WTC11 (cell line): ENCODE measurements at regions not wholly inside any gene's neighbourhood (a gene's known extent, or its start where the extent isn't known, plus 50 kb on each side); places are given as distances from the start of the nearest gene placed in this dataset.

Experiments used
- CREM ChIP-seq: sonication (generic); formaldehyde crosslinking; IDR thresholded peaks from 2 replicates; pipeline ENCODE4 v1.8.1; 2022; ENCODE audit warnings: mild to moderate bottlenecking, missing genetic modification reagents, moderate library complexity
- ELF4 ChIP-seq: sonication (generic); formaldehyde crosslinking; IDR thresholded peaks from 2 replicates; pipeline ENCODE4 v1.8.1; 2022; ENCODE audit warnings: low read depth, mild to moderate bottlenecking, moderate library complexity, missing genetic modification reagents
- JUN ChIP-seq: sonication (generic); formaldehyde crosslinking; IDR thresholded peaks from 2 replicates; pipeline ENCODE4 v1.8.0; 2023; ENCODE audit warnings: mild to moderate bottlenecking, missing genetic modification reagents
- KAT7 ChIP-seq: sonication (generic); formaldehyde crosslinking; IDR thresholded peaks from 2 replicates; pipeline ENCODE4 v1.8.1; 2023; ENCODE audit warnings: missing genetic modification reagents, mild to moderate bottlenecking, borderline replicate concordance
- RELA ChIP-seq: sonication (generic); formaldehyde crosslinking; IDR thresholded peaks from 2 replicates; pipeline ENCODE4 v1.8.1; 2022; ENCODE audit warnings: missing genetic modification reagents, mild to moderate bottlenecking, borderline replicate concordance
- SP1 ChIP-seq: sonication (generic); formaldehyde crosslinking; conservative IDR thresholded peaks from 2 replicates; pipeline ENCODE4 v1.8.1; 2022; ENCODE audit warnings: missing genetic modification reagents
- TP53 ChIP-seq: sonication (generic); formaldehyde crosslinking; IDR thresholded peaks from 2 replicates; pipeline ENCODE4 v1.8.1; 2023; ENCODE audit warnings: mild to moderate bottlenecking, missing genetic modification reagents
- TF ChIP-seq, protein P1 (sequence below): sonication (generic); formaldehyde crosslinking; IDR thresholded peaks from 2 replicates; pipeline ENCODE4 v1.8.1; 2023; ENCODE audit warnings: mild to moderate bottlenecking, missing genetic modification reagents, borderline replicate concordance
- TF ChIP-seq, protein P2 (sequence below): fragments of 200-600 bp; IDR thresholded peaks from 2 replicates; pipeline ENCODE4 v1.8.0; 2022; ENCODE audit warnings: antibody characterized with exemption
- TF ChIP-seq, protein P3 (sequence below): sonication (generic); formaldehyde crosslinking; IDR thresholded peaks from 2 replicates; pipeline ENCODE4 v1.8.1; 2023; ENCODE audit warnings: mild to moderate bottlenecking, missing genetic modification reagents
- TF ChIP-seq, protein P4 (sequence below): sonication (generic); formaldehyde crosslinking; conservative IDR thresholded peaks from 2 replicates; pipeline ENCODE4 v1.8.1; 2023; ENCODE audit warnings: mild to moderate bottlenecking, low read depth, missing genetic modification reagents, moderate library complexity
- TF ChIP-seq, protein P5 (sequence below): sonication (generic); formaldehyde crosslinking; IDR thresholded peaks from 2 replicates; pipeline ENCODE4 v1.8.0; 2022; ENCODE audit warnings: mild to moderate bottlenecking, missing genetic modification reagents

DNA sequence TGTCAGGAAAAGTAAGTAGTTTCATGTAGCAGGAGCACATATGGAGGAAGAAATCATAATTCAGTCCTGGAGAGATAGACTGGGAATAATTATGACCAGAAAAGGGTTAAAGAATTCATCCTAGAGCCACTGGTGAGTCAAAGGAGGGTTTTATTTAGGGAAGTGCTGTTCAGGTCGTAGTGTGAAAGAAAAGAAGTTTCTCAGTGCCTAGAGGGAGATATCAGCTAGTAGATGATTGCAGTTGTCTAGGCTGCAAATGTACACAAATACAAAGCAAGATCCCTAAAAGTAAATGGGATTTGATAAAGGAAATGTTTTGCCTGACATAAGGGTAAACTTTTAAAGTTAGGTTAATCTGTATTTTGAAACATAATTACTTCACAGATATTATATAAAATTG is 403.2 kb downstream of the ACTRT1 start:
- TF ChIP-seq, protein P1, sequence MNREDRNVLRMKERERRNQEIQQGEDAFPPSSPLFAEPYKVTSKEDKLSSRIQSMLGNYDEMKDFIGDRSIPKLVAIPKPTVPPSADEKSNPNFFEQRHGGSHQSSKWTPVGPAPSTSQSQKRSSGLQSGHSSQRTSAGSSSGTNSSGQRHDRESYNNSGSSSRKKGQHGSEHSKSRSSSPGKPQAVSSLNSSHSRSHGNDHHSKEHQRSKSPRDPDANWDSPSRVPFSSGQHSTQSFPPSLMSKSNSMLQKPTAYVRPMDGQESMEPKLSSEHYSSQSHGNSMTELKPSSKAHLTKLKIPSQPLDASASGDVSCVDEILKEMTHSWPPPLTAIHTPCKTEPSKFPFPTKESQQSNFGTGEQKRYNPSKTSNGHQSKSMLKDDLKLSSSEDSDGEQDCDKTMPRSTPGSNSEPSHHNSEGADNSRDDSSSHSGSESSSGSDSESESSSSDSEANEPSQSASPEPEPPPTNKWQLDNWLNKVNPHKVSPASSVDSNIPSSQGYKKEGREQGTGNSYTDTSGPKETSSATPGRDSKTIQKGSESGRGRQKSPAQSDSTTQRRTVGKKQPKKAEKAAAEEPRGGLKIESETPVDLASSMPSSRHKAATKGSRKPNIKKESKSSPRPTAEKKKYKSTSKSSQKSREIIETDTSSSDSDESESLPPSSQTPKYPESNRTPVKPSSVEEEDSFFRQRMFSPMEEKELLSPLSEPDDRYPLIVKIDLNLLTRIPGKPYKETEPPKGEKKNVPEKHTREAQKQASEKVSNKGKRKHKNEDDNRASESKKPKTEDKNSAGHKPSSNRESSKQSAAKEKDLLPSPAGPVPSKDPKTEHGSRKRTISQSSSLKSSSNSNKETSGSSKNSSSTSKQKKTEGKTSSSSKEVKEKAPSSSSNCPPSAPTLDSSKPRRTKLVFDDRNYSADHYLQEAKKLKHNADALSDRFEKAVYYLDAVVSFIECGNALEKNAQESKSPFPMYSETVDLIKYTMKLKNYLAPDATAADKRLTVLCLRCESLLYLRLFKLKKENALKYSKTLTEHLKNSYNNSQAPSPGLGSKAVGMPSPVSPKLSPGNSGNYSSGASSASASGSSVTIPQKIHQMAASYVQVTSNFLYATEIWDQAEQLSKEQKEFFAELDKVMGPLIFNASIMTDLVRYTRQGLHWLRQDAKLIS = no peak
- TF ChIP-seq SP1 (CRISPR knock-in tag) (no peak), RELA (CRISPR knock-in tag) (no peak), CREM (no peak), TP53 (CRISPR knock-in tag) (no peak), KAT7 (no peak), ELF4 (no peak), JUN (CRISPR knock-in tag) (no peak)
- TF ChIP-seq, protein P2, sequence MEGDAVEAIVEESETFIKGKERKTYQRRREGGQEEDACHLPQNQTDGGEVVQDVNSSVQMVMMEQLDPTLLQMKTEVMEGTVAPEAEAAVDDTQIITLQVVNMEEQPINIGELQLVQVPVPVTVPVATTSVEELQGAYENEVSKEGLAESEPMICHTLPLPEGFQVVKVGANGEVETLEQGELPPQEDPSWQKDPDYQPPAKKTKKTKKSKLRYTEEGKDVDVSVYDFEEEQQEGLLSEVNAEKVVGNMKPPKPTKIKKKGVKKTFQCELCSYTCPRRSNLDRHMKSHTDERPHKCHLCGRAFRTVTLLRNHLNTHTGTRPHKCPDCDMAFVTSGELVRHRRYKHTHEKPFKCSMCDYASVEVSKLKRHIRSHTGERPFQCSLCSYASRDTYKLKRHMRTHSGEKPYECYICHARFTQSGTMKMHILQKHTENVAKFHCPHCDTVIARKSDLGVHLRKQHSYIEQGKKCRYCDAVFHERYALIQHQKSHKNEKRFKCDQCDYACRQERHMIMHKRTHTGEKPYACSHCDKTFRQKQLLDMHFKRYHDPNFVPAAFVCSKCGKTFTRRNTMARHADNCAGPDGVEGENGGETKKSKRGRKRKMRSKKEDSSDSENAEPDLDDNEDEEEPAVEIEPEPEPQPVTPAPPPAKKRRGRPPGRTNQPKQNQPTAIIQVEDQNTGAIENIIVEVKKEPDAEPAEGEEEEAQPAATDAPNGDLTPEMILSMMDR = no peak
- TF ChIP-seq, protein P3, sequence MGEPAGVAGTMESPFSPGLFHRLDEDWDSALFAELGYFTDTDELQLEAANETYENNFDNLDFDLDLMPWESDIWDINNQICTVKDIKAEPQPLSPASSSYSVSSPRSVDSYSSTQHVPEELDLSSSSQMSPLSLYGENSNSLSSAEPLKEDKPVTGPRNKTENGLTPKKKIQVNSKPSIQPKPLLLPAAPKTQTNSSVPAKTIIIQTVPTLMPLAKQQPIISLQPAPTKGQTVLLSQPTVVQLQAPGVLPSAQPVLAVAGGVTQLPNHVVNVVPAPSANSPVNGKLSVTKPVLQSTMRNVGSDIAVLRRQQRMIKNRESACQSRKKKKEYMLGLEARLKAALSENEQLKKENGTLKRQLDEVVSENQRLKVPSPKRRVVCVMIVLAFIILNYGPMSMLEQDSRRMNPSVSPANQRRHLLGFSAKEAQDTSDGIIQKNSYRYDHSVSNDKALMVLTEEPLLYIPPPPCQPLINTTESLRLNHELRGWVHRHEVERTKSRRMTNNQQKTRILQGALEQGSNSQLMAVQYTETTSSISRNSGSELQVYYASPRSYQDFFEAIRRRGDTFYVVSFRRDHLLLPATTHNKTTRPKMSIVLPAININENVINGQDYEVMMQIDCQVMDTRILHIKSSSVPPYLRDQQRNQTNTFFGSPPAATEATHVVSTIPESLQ (CRISPR knock-in tag) = no peak
- TF ChIP-seq, protein P4, sequence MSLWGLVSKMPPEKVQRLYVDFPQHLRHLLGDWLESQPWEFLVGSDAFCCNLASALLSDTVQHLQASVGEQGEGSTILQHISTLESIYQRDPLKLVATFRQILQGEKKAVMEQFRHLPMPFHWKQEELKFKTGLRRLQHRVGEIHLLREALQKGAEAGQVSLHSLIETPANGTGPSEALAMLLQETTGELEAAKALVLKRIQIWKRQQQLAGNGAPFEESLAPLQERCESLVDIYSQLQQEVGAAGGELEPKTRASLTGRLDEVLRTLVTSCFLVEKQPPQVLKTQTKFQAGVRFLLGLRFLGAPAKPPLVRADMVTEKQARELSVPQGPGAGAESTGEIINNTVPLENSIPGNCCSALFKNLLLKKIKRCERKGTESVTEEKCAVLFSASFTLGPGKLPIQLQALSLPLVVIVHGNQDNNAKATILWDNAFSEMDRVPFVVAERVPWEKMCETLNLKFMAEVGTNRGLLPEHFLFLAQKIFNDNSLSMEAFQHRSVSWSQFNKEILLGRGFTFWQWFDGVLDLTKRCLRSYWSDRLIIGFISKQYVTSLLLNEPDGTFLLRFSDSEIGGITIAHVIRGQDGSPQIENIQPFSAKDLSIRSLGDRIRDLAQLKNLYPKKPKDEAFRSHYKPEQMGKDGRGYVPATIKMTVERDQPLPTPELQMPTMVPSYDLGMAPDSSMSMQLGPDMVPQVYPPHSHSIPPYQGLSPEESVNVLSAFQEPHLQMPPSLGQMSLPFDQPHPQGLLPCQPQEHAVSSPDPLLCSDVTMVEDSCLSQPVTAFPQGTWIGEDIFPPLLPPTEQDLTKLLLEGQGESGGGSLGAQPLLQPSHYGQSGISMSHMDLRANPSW = no peak
- TF ChIP-seq, protein P5, sequence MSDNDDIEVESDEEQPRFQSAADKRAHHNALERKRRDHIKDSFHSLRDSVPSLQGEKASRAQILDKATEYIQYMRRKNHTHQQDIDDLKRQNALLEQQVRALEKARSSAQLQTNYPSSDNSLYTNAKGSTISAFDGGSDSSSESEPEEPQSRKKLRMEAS (CRISPR knock-in tag) = no peak
